ENCODE measurements at regions not wholly inside any gene's neighbourhood (a gene's known extent, or its start where the extent isn't known, plus 50 kb on each side); places are given as distances from the start of the nearest gene placed in this dataset.

- no peak for DNase-seq (ENCODE audit: low read depth)
These were observed 103.3 kb downstream of the DIRAS2 start for GRCh38 chr9:90539286-90539685.

- DNase-seq (ENCODE audit: low read depth), result no peak
These were observed 101.9 kb downstream of the DIRAS2 start for GRCh38 chr9:90540734-90541133.

- DNase-seq (ENCODE audit: low read depth), result no peak
These were observed 98.1 kb downstream of the DIRAS2 start for GRCh38 chr9:90544488-90544887.

- DNase-seq (ENCODE audit: low read depth), result no peak
These were observed 96.4 kb downstream of the DIRAS2 start for GRCh38 chr9:90546200-90546599.

GRCh38 chr9:90547896-90548295 is 94.7 kb downstream of the DIRAS2 start:
- no peak for DNase-seq (ENCODE audit: low read depth)

GRCh38 chr9:90552317-90552716 is 90.3 kb downstream of the DIRAS2 start:
- no peak for DNase-seq (ENCODE audit: low read depth)

GRCh38 chr9:90555351-90556057 is 87.1 kb downstream of the DIRAS2 start:
- DNase-seq (ENCODE audit: low read depth), result no peak

- DNase-seq (ENCODE audit: low read depth), result no peak
These were observed 85.5 kb downstream of the DIRAS2 start for GRCh38 chr9:90556897-90557675.

- DNase-seq (ENCODE audit: low read depth), result no peak
These were observed 83.2 kb downstream of the DIRAS2 start for GRCh38 chr9:90559075-90560073.

Measured in stimulated activated CD8-positive, alpha-beta memory T cell treated with anti-CD3 and anti-CD28 coated beads, Interleukin-15, amount 100 ng/mL, for 1 hour (primary cell).